HepG2 (cell line): ENCODE measurements at regions not wholly inside any gene's neighbourhood (a gene's known extent, or its start where the extent isn't known, plus 50 kb on each side); places are given as distances from the start of the nearest gene placed in this dataset.

Source experiments
- ATAC-seq: fragments of 200-7000 bp; cut with Tn5 transposase; 3 replicates; pipeline ENCODE4 v1.9.1; 2020; ENCODE audit warnings: mild to moderate bottlenecking, moderate library complexity
- BruUV-seq: library from RNA; stranded (reverse); fragments of 400-500 nt; replicated peaks from 2 replicates; lab custom pipeline; 2021; lab: Mats Ljungman, UMichigan
- CTCF ChIA-PET: fragments of 300-600 bp; formaldehyde crosslinking; extraction: SDS; loops from one replicate; lab custom pipeline; 2021; ENCODE audit warnings: low total read pairs, inconsistent platforms, low intra/inter-chr PET ratio; lab: Yijun Ruan, JAX
- POLR2A ChIA-PET: fragments of 350-600 bp; sonication (Branson Sonifier 250); formaldehyde crosslinking; loops from one replicate; lab custom pipeline; 2020; ENCODE audit warnings: antibody characterized with exemption, inconsistent platforms; lab: Yijun Ruan, JAX
- DNase-seq: peaks from one replicate; pipeline ENCODE4 v3.0.0-alpha.2; 2015; ENCODE audit warnings: low spot score
- FAIRE-seq: peaks from 3 replicates; lab custom pipeline; 2011; peaks lifted over from hg19 to GRCh38; lab: Jason Lieb, UNC
- H2AFZ ChIP-seq: one replicate; pipeline ENCODE4 v1.6.1; 2011; ENCODE audit warnings: low read length, inconsistent platforms
- H3K27ac ChIP-seq: fragments of 300-600 bp; 3 replicates; pipeline ENCODE4 v1.8.0; 2011; ENCODE audit warnings: mixed run types, mild to moderate bottlenecking, mixed read lengths, low read length, inconsistent platforms; ENCODE audit not compliant: insufficient read depth; ENCODE audit errors: extremely low read length
- H3K27me3 ChIP-seq, 2 experiments: fragments of 200-600 bp in 1 of 2; 2 replicates in 1 of 2; 3 replicates in 1 of 2; pipeline versions ENCODE4 v1.6.0 to v1.8.0; 2011; ENCODE audit warnings: low read length in 2 of 2, mild to moderate bottlenecking in 2 of 2, moderate library complexity in 2 of 2, inconsistent platforms in 1 of 2; ENCODE audit not compliant: insufficient read depth in 2 of 2, control insufficient read depth in 1 of 2
- H3K36me3 ChIP-seq, 2 experiments: fragments of 200-600 bp in 1 of 2; replicated peaks in 1 of 2; 2 replicates in 1 of 2; 3 replicates in 1 of 2; pipeline versions ENCODE4 v1.5.1 to v1.8.0; 2011; ENCODE audit warnings: low read length in 2 of 2, inconsistent platforms in 1 of 2; ENCODE audit not compliant: insufficient read depth in 2 of 2, control insufficient read depth in 1 of 2
- H3K4me1 ChIP-seq: 2 replicates; pipeline ENCODE4 v1.5.1; 2012; ENCODE audit warnings: low read length, inconsistent platforms; ENCODE audit not compliant: insufficient read depth
- H3K4me2 ChIP-seq: 2 replicates; pipeline ENCODE4 v1.6.0; 2011; ENCODE audit warnings: low read depth, low read length, inconsistent platforms
- H3K4me3 ChIP-seq, 3 experiments: fragments of 200-600 bp in 1 of 3; sonication (generic), shearing (Covaris generic) in 1 of 3; replicated peaks in 1 of 3; 2 replicates each; pipeline ENCODE4 v1.5.1; 2011 to 2016; ENCODE audit warnings: low read length in 3 of 3, inconsistent platforms in 2 of 3, low read depth in 2 of 3, mild to moderate bottlenecking in 2 of 3, control low read depth in 1 of 3, mixed read lengths in 1 of 3; ENCODE audit not compliant: insufficient read depth in 1 of 3
- H3K79me2 ChIP-seq: one replicate; pipeline ENCODE4 v1.6.1; 2011; ENCODE audit warnings: low read length, inconsistent platforms; ENCODE audit not compliant: insufficient read depth
- H3K9ac ChIP-seq: 2 replicates; pipeline ENCODE4 v1.6.0; 2011; ENCODE audit warnings: mild to moderate bottlenecking, low read depth, low read length, inconsistent platforms; ENCODE audit not compliant: insufficient read depth
- H3K9me3 ChIP-seq: 2 replicates; pipeline ENCODE4 v1.5.1; 2012; ENCODE audit warnings: mild to moderate bottlenecking, low read length
- H4K20me1 ChIP-seq: 2 replicates; pipeline ENCODE4 v1.6.0; 2011; ENCODE audit warnings: inconsistent platforms, mild to moderate bottlenecking, low read length, moderate library complexity; ENCODE audit not compliant: insufficient read depth
- ASH2L ChIP-seq: fragments of 300-600, 200-600 bp; sonication (generic); IDR thresholded peaks from 2 replicates; pipeline ENCODE4 v1.7.0; 2017; ENCODE audit warnings: low read depth, mild to moderate bottlenecking, moderate library complexity, mixed read lengths, low read length; ENCODE audit not compliant: insufficient read length
- ATM ChIP-seq: fragments of 450-650 bp; IDR thresholded peaks from 2 replicates; pipeline ENCODE4 v1.7.1; 2017; ENCODE audit warnings: mild to moderate bottlenecking, borderline replicate concordance
- EHMT2 ChIP-seq: fragments of 200-600 bp; sonication (generic); IDR thresholded peaks from 2 replicates; pipeline ENCODE4 v1.7.0; 2017; ENCODE audit warnings: antibody characterized with exemption, low read depth, low read length, borderline replicate concordance
- GLI4 ChIP-seq: sonication (generic); formaldehyde crosslinking; IDR thresholded peaks from 2 replicates; pipeline ENCODE4 v1.5.1; 2020; ENCODE audit warnings: missing genetic modification reagents, mild to moderate bottlenecking, moderate library complexity, borderline replicate concordance
- KAT2B ChIP-seq: fragments of 150-350 bp; IDR thresholded peaks from 2 replicates; pipeline ENCODE4 v1.6.1; 2014; ENCODE audit warnings: low read depth, low read length, borderline replicate concordance
- NFKBIZ ChIP-seq: IDR thresholded peaks from 2 replicates; pipeline ENCODE4 v1.6.1; 2018; ENCODE audit warnings: missing genetic modification reagents, missing compliant biosample characterization
- ZBTB7B ChIP-seq: sonication (generic); formaldehyde crosslinking; IDR thresholded peaks from 2 replicates; pipeline ENCODE4 v1.4.0; 2020; ENCODE audit warnings: missing genetic modification reagents
- ZNF101 ChIP-seq: sonication (generic); formaldehyde crosslinking; IDR thresholded peaks from 2 replicates; pipeline ENCODE4 v1.4.0; 2020; ENCODE audit warnings: mild to moderate bottlenecking, low read depth, missing genetic modification reagents, borderline replicate concordance
- ZNF136 ChIP-seq: sonication (generic); formaldehyde crosslinking; IDR thresholded peaks from 2 replicates; pipeline ENCODE4 v1.8.1; 2022; ENCODE audit warnings: low read depth, mild to moderate bottlenecking, moderate library complexity, missing genetic modification reagents
- ZNF253 ChIP-seq: sonication (generic); formaldehyde crosslinking; IDR thresholded peaks from 2 replicates; pipeline ENCODE4 v1.8.0; 2022; ENCODE audit warnings: mild to moderate bottlenecking, missing genetic modification reagents, borderline replicate concordance
- ZNF558 ChIP-seq: sonication (generic); formaldehyde crosslinking; IDR thresholded peaks from 2 replicates; pipeline ENCODE4 v1.9.0; 2022; ENCODE audit warnings: mild to moderate bottlenecking, missing genetic modification reagents, borderline replicate concordance
- ZNF564 ChIP-seq: sonication (generic); formaldehyde crosslinking; IDR thresholded peaks from 2 replicates; pipeline ENCODE4 v1.8.1; 2023; ENCODE audit warnings: mild to moderate bottlenecking, missing genetic modification reagents
- ZNF773 ChIP-seq: sonication (generic); formaldehyde crosslinking; IDR thresholded peaks from 2 replicates; pipeline ENCODE4 v1.4.0; 2020; ENCODE audit warnings: missing genetic modification reagents, borderline replicate concordance
- WGBS: methylation state at CpG from one replicate; pipeline ENCODE4 v1.1.6; 2017; ENCODE audit warnings: low lambda C conversion rate; 5-methylcytosine and 5-hydroxymethylcytosine counted together
- in situ Hi-C: cut with HindIII; loops from 2 replicates; pipeline ENCODE4 v1.10.0; 2017; ENCODE audit warnings: low pct_unique_long_range_greater_than_20kb; ENCODE audit not compliant: extremely low pct_ligation_motif_present
- intact Hi-C: fragments of 100-400 bp; cut with micrococcal nuclease; formaldehyde crosslinking; loops from one replicate; pipeline ENCODE4 v1.10.0; 2022; ENCODE audit not compliant: unreplicated experiment
- TF ChIP-seq, protein P1 (sequence below): sonication (generic); formaldehyde crosslinking; IDR thresholded peaks from 2 replicates; pipeline ENCODE4 v1.5.0; 2020; ENCODE audit warnings: mild to moderate bottlenecking, missing genetic modification reagents
- TF ChIP-seq, protein P2 (sequence below), 2 experiments: sonication (generic) in 1 of 2; formaldehyde crosslinking in 1 of 2; IDR thresholded peaks; 2 replicates each; pipeline versions ENCODE4 v1.6.1 to v1.9.0; 2014 to 2022; ENCODE audit warnings: antibody characterized with exemption in 1 of 2, borderline replicate concordance in 1 of 2, inconsistent platforms in 1 of 2, low read depth in 1 of 2, missing genetic modification reagents in 1 of 2

DNA sequence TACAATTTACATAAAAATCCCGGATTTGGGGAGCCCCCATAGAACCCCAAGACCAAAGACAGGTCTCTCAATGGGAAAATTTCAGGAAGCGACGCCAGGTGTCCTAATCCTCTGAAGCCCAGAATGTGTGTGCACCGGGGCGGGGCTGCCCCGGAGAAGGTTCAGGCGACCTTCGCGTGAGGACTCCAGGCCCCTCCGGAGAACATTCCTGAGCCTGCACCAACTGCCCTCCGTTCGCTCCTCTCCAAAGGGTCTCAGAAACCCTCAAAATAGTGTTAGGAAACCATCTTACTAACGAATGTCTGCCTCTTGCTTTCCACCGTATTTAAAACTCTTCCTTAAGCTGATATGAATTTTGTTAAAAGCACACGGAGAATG is 78.5 kb upstream of the INSIG1 start:
- in situ Hi-C loops (no loop called here), intact Hi-C loops (no loop called here)
- Histone ChIP-seq H3K4me2 (no peak overlapping the region), H3K79me2 (no peaks in the 10 kb centered on the region), H2AFZ (no peak overlapping the region), H3K27me3 (peaks cover 0 to 38% of the 10 kb centered on the region in 2 experiments; a peak in 4 of 5 replicates), H4K20me1 (no peaks in the 10 kb centered on the region; the same call in 1 of the 2 replicates), H3K9ac (no peak overlapping the region), H3K36me3 (no peaks in the 10 kb centered on the region), H3K4me1 (no peaks in the 10 kb centered on the region), H3K4me3 (no peak overlapping the region), H3K9me3 (no peaks in the 10 kb centered on the region), H3K27ac (no peak overlapping the region)
- WGBS, result 45% methylated on average over 12 of the region's 15 CpGs
- DNase-seq (no peak), FAIRE-seq (no peak), ATAC-seq (no peak)
- CTCF ChIA-PET, result no interaction called here
- BruUV-seq, result no TSS peak
- POLR2A ChIA-PET, result no interaction called here
- TF ChIP-seq EHMT2 (no peak), KAT2B (no peak), ASH2L (no peak), ZNF558 (CRISPR knock-in tag) (no peak), ZNF253 (CRISPR knock-in tag) (no peak), ZNF773 (CRISPR knock-in tag) (no peak), ZNF136 (CRISPR knock-in tag) (no peak), NFKBIZ (no peak), ATM (no peak), ZBTB7B (no peak), GLI4 (CRISPR knock-in tag) (no peak), ZNF101 (CRISPR knock-in tag) (no peak), ZNF564 (no peak)
- TF ChIP-seq, protein P1, sequence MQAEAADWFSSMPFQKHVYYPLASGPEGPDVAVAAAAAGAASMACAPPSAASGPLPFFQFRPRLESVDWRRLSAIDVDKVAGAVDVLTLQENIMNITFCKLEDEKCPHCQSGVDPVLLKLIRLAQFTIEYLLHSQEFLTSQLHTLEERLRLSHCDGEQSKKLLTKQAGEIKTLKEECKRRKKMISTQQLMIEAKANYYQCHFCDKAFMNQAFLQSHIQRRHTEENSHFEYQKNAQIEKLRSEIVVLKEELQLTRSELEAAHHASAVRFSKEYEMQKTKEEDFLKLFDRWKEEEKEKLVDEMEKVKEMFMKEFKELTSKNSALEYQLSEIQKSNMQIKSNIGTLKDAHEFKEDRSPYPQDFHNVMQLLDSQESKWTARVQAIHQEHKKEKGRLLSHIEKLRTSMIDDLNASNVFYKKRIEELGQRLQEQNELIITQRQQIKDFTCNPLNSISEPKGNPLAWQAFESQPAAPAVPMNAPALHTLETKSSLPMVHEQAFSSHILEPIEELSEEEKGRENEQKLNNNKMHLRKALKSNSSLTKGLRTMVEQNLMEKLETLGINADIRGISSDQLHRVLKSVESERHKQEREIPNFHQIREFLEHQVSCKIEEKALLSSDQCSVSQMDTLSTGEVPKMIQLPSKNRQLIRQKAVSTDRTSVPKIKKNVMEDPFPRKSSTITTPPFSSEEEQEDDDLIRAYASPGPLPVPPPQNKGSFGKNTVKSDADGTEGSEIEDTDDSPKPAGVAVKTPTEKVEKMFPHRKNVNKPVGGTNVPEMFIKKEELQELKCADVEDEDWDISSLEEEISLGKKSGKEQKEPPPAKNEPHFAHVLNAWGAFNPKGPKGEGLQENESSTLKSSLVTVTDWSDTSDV (CRISPR knock-in tag), result no peak
- TF ChIP-seq, protein P2, sequence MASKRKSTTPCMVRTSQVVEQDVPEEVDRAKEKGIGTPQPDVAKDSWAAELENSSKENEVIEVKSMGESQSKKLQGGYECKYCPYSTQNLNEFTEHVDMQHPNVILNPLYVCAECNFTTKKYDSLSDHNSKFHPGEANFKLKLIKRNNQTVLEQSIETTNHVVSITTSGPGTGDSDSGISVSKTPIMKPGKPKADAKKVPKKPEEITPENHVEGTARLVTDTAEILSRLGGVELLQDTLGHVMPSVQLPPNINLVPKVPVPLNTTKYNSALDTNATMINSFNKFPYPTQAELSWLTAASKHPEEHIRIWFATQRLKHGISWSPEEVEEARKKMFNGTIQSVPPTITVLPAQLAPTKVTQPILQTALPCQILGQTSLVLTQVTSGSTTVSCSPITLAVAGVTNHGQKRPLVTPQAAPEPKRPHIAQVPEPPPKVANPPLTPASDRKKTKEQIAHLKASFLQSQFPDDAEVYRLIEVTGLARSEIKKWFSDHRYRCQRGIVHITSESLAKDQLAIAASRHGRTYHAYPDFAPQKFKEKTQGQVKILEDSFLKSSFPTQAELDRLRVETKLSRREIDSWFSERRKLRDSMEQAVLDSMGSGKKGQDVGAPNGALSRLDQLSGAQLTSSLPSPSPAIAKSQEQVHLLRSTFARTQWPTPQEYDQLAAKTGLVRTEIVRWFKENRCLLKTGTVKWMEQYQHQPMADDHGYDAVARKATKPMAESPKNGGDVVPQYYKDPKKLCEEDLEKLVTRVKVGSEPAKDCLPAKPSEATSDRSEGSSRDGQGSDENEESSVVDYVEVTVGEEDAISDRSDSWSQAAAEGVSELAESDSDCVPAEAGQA (IDR thresholded peaks at IDR 0.05; ENCODE audit: low read depth), result no peak
- TF ChIP-seq, protein P2 (CRISPR knock-in tag; IDR thresholded peaks at IDR 0.05; ENCODE audit: borderline replicate concordance), result no peak
